H1 (cell line): ENCODE measurements at regions not wholly inside any gene's neighbourhood (a gene's known extent, or its start where the extent isn't known, plus 50 kb on each side); places are given as distances from the start of the nearest gene placed in this dataset.
A peak's percentile ranks its signal among the peaks of the same experiment; 100 is the strongest.

ENCODE experiments used
- CTCF ChIA-PET: fragments of 300-600 bp; sonication (Branson Sonifier 250); formaldehyde crosslinking; loops from one replicate; lab custom pipeline; 2021; ENCODE audit not compliant: partially characterized antibody; lab: Charles Lee
- POLR2A ChIA-PET: fragments of 300-600 bp; sonication (Branson Sonifier 250); formaldehyde crosslinking; loops from one replicate; lab custom pipeline; 2021; ENCODE audit warnings: inconsistent platforms; ENCODE audit not compliant: partially characterized antibody; lab: Charles Lee
- DNase-seq, 2 experiments: peaks; one replicate each; pipeline versions ENCODE4 v3.0.0 to v3.0.0-alpha.2; 2010 to 2022; ENCODE audit warnings: low spot score in 2 of 2, low read depth in 1 of 2, mixed read lengths in 1 of 2
- FAIRE-seq: peaks from 2 replicates; lab custom pipeline; 2011; peaks lifted over from hg19 to GRCh38; lab: Jason Lieb, UNC
- H2AFZ ChIP-seq: 2 replicates; pipeline ENCODE4 v1.8.1; 2012; ENCODE audit warnings: low read length, inconsistent platforms
- H2AK5ac ChIP-seq: 2 replicates; pipeline ENCODE4 v1.6.1; 2013; ENCODE audit warnings: low read depth, low read length
- H2BK120ac ChIP-seq: replicated peaks from 2 replicates; pipeline ENCODE3; 2013; ENCODE audit warnings: low read depth, low read length, inconsistent platforms
- H2BK12ac ChIP-seq: 2 replicates; pipeline ENCODE4 v1.6.1; 2013; ENCODE audit warnings: low read depth, low read length
- H2BK15ac ChIP-seq: 2 replicates; pipeline ENCODE4 v1.6.1; 2013; ENCODE audit warnings: low read length
- H2BK20ac ChIP-seq: 2 replicates; pipeline ENCODE4 v1.6.1; 2013; ENCODE audit warnings: low read length
- H2BK5ac ChIP-seq: 2 replicates; pipeline ENCODE4 v1.6.1; 2013; ENCODE audit warnings: low read depth, low read length
- H3K14ac ChIP-seq: 2 replicates; pipeline ENCODE4 v1.6.1; 2013; ENCODE audit warnings: inconsistent platforms; ENCODE audit not compliant: insufficient read length
- H3K18ac ChIP-seq: 2 replicates; pipeline ENCODE4 v1.6.1; 2013; ENCODE audit warnings: low read length; ENCODE audit errors: extremely low read depth
- H3K23ac ChIP-seq: 2 replicates; pipeline ENCODE4 v1.6.1; 2013; ENCODE audit warnings: inconsistent platforms; ENCODE audit not compliant: insufficient read length
- H3K23me2 ChIP-seq: 2 replicates; pipeline ENCODE4 v1.6.1; 2013; ENCODE audit warnings: low read depth, low read length
- H3K27ac ChIP-seq: 2 replicates; pipeline ENCODE4 v1.6.1; 2011; ENCODE audit warnings: low read depth, low read length, inconsistent platforms
- H3K27me3 ChIP-seq, 4 experiments: replicated peaks in 1 of 4; 1 replicate in 1 of 4; 2 replicates in 3 of 4; pipeline versions ENCODE4 v1.6.1 to v1.8.1; 2011 to 2013; ENCODE audit warnings: low read length in 3 of 4, mild to moderate bottlenecking in 3 of 4, inconsistent platforms in 2 of 4, mixed read lengths in 2 of 4, moderate library complexity in 1 of 4; ENCODE audit not compliant: control insufficient read depth in 3 of 4, insufficient read depth in 3 of 4; ENCODE audit errors: extremely low read depth in 1 of 4
- H3K36me3 ChIP-seq, 4 experiments: 2 replicates each; pipeline versions ENCODE4 v1.6.1 to v1.8.1; 2011 to 2013; ENCODE audit warnings: mild to moderate bottlenecking in 4 of 4, low read length in 3 of 4, moderate library complexity in 2 of 4, control low read depth in 1 of 4, inconsistent platforms in 1 of 4; ENCODE audit not compliant: insufficient read depth in 4 of 4, control insufficient read depth in 2 of 4
- H3K4ac ChIP-seq: replicated peaks from 2 replicates; pipeline ENCODE3; 2013; ENCODE audit warnings: low read length, low read depth, mixed read lengths, inconsistent platforms; ENCODE audit not compliant: insufficient read length
- H3K4me1 ChIP-seq, 4 experiments: replicated peaks in 1 of 4; 1 replicate in 1 of 4; 2 replicates in 3 of 4; pipeline versions ENCODE4 v1.6.1 to v1.8.1; 2011 to 2013; ENCODE audit warnings: low read length in 3 of 4, inconsistent platforms in 2 of 4, mixed read lengths in 1 of 4; ENCODE audit not compliant: insufficient read depth in 4 of 4, control insufficient read depth in 3 of 4
- H3K4me2 ChIP-seq, 2 experiments: 2 replicates each; pipeline versions ENCODE4 v1.6.1 to v1.8.1; 2011 to 2013; ENCODE audit warnings: low read depth in 2 of 2, low read length in 2 of 2, control low read depth in 1 of 2, inconsistent platforms in 1 of 2, mild to moderate bottlenecking in 1 of 2; ENCODE audit not compliant: insufficient read depth in 1 of 2
- H3K4me3 ChIP-seq, 4 experiments: fragments of 200-600, 300-600 bp in 1 of 4; sonication (generic), shearing (Covaris generic), sonication (Bioruptor Twin) in 1 of 4; 2 replicates each; pipeline versions ENCODE4 v1.5.1 to v1.8.1; 2011 to 2016; ENCODE audit warnings: low read length in 4 of 4, low read depth in 3 of 4, control low read depth in 2 of 4, inconsistent platforms in 2 of 4, mild to moderate bottlenecking in 2 of 4, mixed read lengths in 1 of 4, moderate library complexity in 1 of 4; ENCODE audit not compliant: insufficient read depth in 2 of 4; ENCODE audit errors: extremely low read depth in 1 of 4
- H3K56ac ChIP-seq: replicated peaks from 2 replicates; pipeline ENCODE3; 2013; ENCODE audit warnings: low read depth, mild to moderate bottlenecking, mixed read lengths, low read length, inconsistent platforms; ENCODE audit not compliant: insufficient read length
- H3K79me1 ChIP-seq: 2 replicates; pipeline ENCODE4 v1.6.1; 2013; ENCODE audit warnings: low read depth, low read length, control low read depth
- H3K79me2 ChIP-seq, 2 experiments: 2 replicates each; pipeline versions ENCODE4 v1.6.1 to v1.8.1; 2012 to 2013; ENCODE audit warnings: low read length in 2 of 2, mild to moderate bottlenecking in 2 of 2, inconsistent platforms in 1 of 2; ENCODE audit not compliant: insufficient read depth in 2 of 2, control insufficient read depth in 1 of 2
- H3K9ac ChIP-seq, 4 experiments: replicated peaks in 1 of 4; 1 replicate in 1 of 4; 2 replicates in 3 of 4; pipeline versions ENCODE4 v1.6.1 to v1.8.1; 2011 to 2013; ENCODE audit warnings: low read depth in 3 of 4, low read length in 3 of 4, control low read depth in 2 of 4, mild to moderate bottlenecking in 2 of 4, moderate library complexity in 2 of 4, inconsistent platforms in 1 of 4; ENCODE audit errors: extremely low read depth in 1 of 4
- H3K9me3 ChIP-seq, 2 experiments: 2 replicates each; pipeline versions ENCODE4 v1.6.1 to v1.8.1; 2012 to 2013; ENCODE audit warnings: mild to moderate bottlenecking in 2 of 2, moderate library complexity in 2 of 2, control low read depth in 1 of 2, inconsistent platforms in 1 of 2, low read depth in 1 of 2, low read length in 1 of 2, mixed read lengths in 1 of 2; ENCODE audit not compliant: insufficient read depth in 2 of 2
- H4K20me1 ChIP-seq, 2 experiments: replicated peaks in 1 of 2; 2 replicates each; pipeline versions ENCODE3 to v1.8.1; 2011 to 2013; ENCODE audit warnings: inconsistent platforms in 2 of 2, low read length in 2 of 2, mild to moderate bottlenecking in 1 of 2; ENCODE audit not compliant: insufficient read depth in 2 of 2, control insufficient read depth in 1 of 2
- H4K5ac ChIP-seq: 2 replicates; pipeline ENCODE4 v1.6.1; 2013; ENCODE audit warnings: low read length, low read depth, mixed read lengths, inconsistent platforms; ENCODE audit not compliant: insufficient read length
- H4K8ac ChIP-seq: 2 replicates; pipeline ENCODE4 v1.8.0; 2013; ENCODE audit warnings: mild to moderate bottlenecking, moderate library complexity, low read length, inconsistent platforms; ENCODE audit not compliant: insufficient read depth; ENCODE audit errors: extremely low read depth
- H4K91ac ChIP-seq: replicated peaks from 2 replicates; pipeline ENCODE3; 2013; ENCODE audit warnings: low read length, mixed read lengths, inconsistent platforms; ENCODE audit not compliant: insufficient read length
- WGBS, 2 experiments: shearing (Covaris generic) in 1 of 2; methylation state at CpG; one replicate each; pipeline versions ENCODE4 v1.1.6 to v1.1.7; 2013 to 2015; ENCODE audit warnings: low lambda C conversion rate in 2 of 2, mixed read lengths in 2 of 2, inconsistent platforms in 1 of 2, low coverage in 1 of 2, missing lambda C conversion rate in 1 of 2; ENCODE audit not compliant: insufficient replicate concordance in 2 of 2, insufficient coverage in 1 of 2, insufficient read length in 1 of 2; ENCODE audit errors: extremely low coverage in 1 of 2, missing lambda C conversion rate in 1 of 2; 5-methylcytosine and 5-hydroxymethylcytosine counted together

DNA sequence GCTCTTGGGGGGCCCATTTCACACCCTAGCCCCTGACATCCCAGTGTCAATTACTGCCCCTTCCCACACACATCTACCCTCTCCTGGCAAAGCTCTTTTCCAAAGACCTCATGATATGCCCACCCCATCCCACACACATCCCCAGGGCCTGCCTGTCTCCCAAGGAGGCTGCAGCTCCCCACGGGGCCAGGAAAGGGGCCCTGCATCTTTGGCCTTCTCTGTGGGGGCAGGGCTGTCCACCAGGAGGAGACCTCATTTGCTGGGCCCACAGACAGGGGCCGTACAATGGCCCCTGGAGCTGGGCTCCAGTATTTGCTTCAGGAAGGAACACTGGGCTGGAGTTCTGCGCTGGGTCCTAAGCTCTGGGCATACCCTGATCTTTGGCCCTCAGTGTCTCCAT is 65.6 kb upstream of the RUNX3 start:
- Histone ChIP-seq H3K4me3 (no peak overlapping the region), H4K8ac (peak overlapping the region; percentile 31; the same call in 1 of the 2 replicates), H2BK5ac (no peak overlapping the region), H3K4ac (no peak overlapping the region), H2AK5ac (no peak overlapping the region), H2AFZ (no peak overlapping the region), H3K18ac (no peak overlapping the region), H4K91ac (no peak overlapping the region), H3K9ac (no peak overlapping the region), H3K27me3 (no peaks in the 10 kb centered on the region), H3K56ac (no peak overlapping the region), H3K36me3 (no peaks in the 10 kb centered on the region), H3K9me3 (no peaks in the 10 kb centered on the region), H3K14ac (no peak overlapping the region), H3K4me2 (no peak overlapping the region), H4K5ac (no peak overlapping the region), H3K23me2 (peaks cover 2% of the 10 kb centered on the region; the same call in 1 of the 2 replicates), H2BK15ac (no peak overlapping the region), H3K4me1 (no peaks in the 10 kb centered on the region), H2BK12ac (no peak overlapping the region), H3K27ac (no peak overlapping the region), H2BK120ac (no peak overlapping the region), H2BK20ac (no peak overlapping the region), H3K23ac (no peak overlapping the region), H3K79me1 (no peaks in the 10 kb centered on the region), H3K79me2 (no peaks in the 10 kb centered on the region), H4K20me1 (no peaks in the 10 kb centered on the region)
- ChIA-PET CTCF (interaction anchor here (0.7 to 5.3 kb wide), 9 partner anchors 9 to 571 kb away, joined by 3 to 31 read pairs (median 4); no protein-coding TSS in a partner anchor), POLR2A (no interaction called here)
- FAIRE-seq = no peak
- no peak for DNase-seq
- WGBS, 2 experiments = 83% methylated on average over 3 of the region's 3 CpGs; no CpG with 5 or more reads in 1 of the 2 experiments
